GM19438 (cell line): ENCODE measurements at regions not wholly inside any gene's neighbourhood (a gene's known extent, or its start where the extent isn't known, plus 50 kb on each side); places are given as distances from the start of the nearest gene placed in this dataset.

Source experiments
- ATAC-seq: cut with Tn5 transposase; IDR thresholded peaks from one replicate; pipeline ENCODE4 v1.9.1; 2021; ENCODE audit warnings: low read depth; ENCODE audit not compliant: unreplicated experiment

DNA sequence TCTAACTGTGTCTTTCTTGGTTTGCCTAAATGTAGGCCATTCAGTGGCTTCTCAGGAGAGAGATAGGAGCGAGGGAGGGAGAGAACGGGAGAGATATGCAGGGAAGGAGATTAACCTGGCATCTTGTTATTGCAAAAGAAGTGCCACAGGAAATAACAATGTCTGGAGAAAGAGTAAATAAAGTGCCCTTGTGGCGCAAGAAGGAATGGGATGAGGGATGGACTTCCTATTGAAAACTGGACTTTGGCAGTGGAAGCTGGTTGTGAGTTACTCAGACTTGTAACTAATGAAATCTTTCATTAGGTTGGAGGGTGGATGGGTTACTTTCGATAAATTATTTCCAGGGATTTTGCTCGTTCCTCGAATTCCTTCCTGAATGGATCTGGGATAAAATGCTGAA lies 136.1 kb downstream of the LACC1 start:
- ATAC-seq: no peak

DNA sequence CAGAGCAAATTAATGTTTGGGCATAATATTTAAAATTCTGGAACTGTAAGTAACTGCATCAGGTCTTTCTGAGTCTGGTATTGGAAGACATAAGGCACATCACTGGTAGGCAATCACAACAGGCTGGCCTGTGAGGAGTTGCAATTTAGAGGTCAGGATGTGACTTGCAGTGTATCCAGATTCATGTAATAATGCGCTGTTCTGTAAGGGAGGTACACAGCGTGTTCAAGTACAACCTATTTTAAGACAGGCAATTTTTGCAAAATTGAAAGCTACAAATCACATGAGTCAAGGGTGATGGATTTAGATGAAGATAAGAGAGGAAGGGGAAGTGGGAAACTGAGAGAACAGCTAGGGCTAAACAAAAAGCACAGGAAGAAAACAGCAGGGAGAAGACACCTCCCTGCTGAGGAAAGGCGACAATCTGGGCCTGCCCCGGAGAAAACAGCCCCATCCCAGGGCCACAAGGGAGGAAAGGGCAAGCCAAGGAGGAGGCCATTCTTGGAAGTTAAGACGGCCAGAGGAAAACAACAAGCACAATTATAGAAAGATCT lies 138.1 kb downstream of the LACC1 start:
- no peak for ATAC-seq

DNA sequence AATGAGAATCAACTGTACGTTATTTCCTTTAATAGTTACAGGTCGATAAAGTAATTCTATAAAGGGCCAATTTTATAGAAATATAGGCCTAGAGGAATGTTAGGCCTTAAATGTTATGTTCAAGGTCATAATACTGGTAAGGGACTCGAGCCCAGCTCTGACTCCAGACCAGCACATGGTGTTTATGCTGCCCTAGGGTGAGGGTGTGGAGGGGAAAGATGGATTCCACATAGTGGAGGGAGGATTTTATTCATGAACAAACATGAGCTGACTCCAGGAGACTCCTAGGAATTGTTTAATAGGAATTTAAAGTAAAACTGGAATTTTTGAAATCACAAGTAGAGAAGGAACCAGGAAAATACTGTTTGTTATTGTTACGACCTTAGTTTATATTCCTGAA lies 139.9 kb downstream of the LACC1 start:
- no peak for ATAC-seq

DNA sequence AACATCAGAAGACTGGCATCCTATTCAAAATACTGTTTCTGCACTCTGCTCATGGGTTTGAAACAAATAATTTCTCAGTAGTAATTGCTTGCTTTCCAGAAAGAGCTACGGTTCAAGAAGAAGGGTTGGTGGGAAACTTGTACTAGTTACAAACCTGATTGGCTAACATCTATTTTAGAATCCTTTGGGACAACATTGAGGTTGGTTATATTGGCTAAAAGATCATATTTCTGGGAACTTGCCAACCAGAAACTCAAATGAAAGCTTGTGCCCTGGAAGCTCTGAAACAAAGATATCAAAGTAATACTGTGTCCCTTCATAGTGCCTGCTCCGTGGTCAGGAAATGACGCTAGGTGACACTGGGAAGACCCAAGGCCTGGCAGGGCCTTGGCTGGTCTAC lies 141.7 kb downstream of the LACC1 start:
- ATAC-seq: no peak

DNA sequence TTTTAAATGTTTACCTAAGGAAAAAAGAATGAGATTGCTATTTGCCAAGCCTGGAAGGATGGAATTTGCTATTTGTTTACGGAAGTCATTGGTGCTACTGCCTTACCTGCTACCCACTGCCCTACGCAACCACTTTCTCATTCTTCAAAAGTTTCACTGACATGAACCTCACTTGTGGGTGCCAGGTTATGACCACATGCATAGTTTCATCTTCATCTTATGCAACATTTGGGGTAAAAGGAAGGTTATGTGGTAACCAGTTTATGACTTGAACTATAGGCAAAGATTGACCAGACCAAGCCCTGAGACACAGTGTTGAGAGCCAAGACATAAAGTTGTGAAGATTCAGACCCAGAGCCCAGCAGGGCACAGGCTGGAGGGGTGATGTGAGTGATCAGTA lies 142.5 kb downstream of the LACC1 start:
- ATAC-seq: no peak

DNA sequence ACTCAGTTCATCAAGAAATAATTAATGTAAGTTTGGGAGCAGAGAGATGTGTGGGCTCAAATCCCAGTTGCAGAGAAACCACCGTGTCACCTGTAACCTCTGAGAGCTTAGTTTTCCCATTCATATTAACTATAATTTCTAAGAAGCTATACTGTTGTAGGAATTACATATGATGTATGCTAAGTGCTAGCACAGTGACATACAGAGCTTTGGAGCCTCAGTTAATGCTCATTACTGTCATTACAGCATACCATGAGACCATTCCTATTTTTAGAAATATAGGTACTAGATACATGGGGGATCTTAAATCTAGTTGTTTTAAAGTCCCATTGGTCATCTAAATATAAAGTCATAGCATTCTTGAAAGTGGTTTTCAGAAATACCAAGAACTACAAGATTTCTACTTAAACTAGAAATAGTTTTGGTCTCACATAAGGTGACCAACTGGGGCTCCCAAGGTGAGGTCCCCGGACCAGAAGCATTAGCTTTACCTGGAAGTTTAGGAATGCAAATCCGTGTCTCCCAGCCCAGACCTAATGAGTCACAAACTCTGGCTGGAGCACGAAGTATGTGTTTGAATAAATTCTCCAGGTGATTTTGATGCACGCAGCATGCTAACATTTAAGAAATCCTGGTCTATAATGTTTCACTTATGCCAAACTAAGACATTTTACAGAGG lies 144.6 kb downstream of the LACC1 start:
- no peak for ATAC-seq

DNA sequence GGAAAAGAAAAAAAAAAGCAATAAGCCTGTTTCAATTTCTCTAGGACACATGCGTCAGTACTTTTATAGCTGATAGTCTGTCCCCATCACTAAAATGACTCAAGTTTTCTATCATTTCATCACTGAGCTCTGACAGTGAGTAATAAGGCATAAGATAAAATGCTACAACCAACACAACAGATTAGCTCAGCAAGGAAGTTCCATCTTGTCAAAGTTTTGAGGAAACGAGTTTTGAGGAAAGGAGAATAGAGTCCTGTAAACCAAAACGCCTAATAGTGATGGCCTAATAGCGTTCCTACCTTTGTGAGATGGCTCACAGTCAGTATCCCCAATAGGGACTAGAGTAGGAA lies 145.1 kb downstream of the LACC1 start:
- ATAC-seq: no peak

DNA sequence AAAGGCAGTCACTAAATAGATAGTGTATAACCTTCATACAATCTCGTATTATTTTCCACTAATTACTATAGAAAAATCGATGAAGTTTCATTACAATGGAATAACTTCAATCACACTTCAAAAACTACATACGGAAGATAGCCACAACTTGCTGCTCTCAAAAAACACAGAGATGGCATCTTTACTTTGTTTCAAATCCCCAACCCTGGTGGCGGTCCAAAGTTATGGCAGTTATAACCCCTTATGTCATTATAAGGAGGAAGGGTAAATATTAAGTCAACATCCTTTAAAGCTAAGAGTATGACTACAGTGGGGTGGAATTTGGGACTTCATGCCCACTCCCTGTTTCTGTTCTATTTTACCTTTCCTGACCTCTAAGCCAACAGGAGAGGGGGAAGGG lies 146.5 kb downstream of the LACC1 start:
- no peak for ATAC-seq

DNA sequence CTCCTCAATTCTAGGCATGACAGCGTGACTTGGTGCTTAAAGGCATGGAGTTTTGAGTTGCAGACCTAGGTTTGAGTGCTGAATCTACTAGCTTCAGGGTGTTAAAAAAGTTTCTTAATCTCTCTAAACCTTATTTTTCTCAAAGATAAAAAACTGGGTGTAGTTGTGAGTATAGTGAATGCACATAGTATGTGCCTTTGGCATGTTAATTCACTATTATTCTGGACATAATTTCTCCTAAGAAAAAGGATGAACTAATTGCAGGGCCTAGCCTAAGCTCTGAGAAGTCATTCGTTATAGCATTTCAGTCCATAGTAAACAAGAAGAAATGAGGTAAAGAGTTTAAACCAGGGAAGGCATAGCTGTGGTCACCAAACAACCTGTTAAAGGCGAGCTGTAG lies 149.0 kb downstream of the LACC1 start:
- no peak for ATAC-seq

DNA sequence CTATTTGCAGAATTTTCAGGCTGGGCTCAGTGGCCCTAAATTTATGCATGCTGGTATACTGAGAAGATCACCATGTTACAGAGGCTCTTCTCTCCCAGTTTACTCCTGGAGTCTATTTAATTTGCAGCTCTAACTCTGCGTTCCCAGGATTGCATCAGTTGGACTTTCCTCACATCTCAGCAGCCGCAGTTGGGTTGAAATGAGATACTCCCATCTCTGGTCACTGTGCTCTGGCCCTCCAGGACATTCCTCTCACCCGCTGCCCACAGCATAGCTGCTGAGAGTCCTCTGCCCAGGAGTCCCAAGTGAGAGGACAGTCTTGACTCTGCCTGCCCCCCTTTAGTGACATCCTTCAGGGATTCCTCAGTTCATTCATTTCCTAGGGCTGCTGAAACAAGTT lies 150.9 kb downstream of the LACC1 start:
- ATAC-seq: no peak

DNA sequence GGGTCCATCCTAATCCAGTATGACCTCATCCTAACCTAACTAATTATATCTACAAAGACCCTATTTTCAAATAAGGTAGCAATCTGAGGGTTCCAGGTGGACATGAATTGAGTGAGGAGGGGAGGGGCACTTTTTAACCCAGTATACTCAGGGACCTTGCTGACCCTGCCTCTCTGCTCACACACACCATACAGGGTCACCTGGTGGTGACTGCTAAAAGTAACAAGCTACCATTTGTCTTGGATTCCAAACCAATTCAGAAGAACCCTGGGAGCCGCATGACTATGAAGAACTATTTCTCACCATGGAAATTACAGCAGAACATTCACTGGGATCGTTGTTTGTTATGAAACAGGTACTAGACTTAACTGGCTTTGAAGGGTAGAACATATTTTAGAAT lies 151.9 kb downstream of the LACC1 start:
- no peak for ATAC-seq

DNA sequence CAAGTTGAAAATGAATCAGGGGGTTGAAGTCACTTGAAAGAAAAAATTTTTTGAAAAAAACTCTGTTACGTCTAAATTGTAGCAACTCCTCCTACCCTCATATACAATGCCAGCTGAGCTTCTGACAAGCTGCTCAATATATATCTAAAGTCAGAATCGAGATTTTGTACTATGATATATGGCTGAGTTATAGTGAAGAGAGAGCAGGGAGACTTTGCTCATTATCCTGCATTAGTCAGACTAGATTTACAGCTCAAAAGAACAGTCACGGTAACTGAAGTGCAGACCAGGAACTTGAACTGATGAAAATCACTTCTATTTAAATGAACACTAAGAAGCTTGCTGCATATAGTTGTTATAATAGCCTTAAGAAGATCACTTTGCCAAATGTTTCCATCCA lies 153.1 kb downstream of the LACC1 start:
- no peak for ATAC-seq

DNA sequence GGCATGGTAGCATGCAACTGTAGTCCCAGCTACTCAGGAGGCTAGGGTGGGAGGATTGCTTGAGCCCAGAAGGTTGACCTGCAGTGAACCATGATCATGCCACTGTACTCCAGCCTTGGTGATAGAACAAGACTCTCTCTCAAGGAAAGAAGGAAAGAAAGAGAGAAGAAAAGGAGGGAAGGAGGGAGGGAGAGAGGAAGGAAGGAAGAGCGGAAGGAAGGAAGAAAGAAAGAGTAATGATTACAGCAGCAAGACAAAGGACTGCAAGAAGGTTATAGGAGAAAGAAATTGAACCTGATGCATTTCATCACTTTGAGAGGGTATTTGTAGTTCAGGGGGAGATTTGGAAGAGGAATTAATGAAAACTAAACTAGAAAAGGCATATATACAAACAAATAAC lies 155.7 kb downstream of the LACC1 start:
- no peak for ATAC-seq

DNA sequence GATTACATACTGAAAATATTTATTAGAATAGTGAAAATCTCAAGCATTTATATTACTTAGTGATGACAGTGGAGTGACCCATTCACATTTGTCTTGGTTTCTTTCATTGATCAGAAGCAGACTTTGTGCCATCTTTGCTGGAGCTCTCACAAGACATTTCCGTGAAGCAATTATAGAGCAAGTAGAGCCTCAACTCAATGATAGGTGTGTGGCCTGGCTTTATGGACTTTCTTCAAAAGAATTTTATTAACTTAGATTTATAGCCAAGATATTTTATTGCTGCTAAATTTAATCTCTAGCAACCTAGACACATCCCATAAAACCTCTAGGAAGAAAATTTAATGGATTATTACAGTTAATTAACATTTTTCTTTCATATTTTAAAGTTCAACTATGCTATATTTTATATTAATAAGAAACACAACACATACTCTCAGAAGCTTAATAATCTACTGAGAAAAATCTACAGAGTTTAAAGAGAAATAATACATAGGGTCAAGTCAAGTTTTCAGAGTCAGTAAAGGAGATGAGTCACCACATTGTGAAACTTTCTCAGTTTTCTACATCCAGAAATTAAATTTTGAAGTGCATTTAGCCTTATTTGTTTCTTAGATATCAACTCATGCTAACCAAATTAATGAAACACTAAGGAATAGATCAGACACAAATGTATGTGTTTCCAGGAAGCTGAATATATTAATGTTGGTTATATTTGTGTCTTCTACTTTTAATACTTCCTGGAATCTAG lies 160.5 kb downstream of the LACC1 start:
- no peak for ATAC-seq

DNA sequence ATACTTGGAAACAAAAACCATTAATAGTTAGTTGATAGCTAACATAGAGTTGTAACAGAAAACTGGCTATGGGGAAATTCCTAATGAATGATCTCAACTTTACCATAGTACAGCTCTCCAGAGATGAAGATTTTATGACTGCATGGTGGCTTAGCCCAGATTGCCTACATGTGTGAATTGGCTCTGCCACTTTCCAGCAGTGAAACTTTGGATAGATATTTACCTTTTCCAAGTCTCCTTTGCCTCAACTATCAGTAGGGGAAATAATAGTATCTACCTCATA lies 161.1 kb downstream of the LACC1 start:
- no peak for ATAC-seq

DNA sequence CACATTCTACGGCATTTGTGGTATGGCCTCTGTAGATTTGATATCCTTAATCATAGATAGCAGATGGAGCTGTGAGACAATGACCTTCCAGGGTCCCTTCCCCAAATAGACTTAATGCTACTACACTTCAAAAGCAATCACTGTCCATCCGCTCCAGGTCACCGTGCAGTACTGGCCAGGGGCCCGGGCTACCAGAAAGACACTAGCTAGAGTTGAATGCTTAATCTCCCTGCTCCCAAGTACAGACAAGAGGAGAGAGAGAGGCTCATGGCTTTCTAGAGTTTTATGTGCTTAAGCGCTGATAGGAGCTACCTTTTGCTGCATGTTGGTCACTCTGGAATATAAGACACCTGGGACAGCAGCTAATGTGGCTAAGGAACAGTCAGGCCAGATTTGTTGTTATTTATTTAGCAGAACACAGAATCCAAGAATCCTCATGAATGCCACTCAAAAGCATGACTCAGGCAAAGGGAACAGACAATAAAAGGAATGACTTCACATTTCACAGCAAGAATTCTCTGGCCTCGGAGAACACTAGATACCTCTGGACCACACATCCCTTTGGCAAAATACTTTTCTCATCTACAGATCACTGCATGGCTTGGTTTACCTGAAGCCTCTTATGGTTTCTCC lies 165.0 kb downstream of the LACC1 start:
- no peak for ATAC-seq

DNA sequence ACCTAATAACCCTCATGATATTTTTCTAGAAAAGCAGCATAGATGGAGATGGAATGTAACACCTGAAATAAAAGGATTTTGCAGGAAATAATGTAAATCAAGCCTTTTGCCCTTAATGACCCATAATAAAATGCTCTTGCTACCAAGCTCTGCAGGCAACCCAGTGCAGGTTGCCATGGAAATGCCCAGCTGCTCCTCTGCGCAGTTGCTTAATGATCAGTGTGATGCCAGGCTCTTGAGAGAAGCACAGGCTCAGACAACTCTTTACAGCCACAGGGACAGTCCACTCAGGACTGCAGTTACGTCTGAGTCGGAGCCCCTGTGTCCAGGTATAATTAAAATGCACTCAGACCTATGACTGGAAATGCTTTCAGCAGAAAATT lies 165.5 kb downstream of the LACC1 start:
- no peak for ATAC-seq

DNA sequence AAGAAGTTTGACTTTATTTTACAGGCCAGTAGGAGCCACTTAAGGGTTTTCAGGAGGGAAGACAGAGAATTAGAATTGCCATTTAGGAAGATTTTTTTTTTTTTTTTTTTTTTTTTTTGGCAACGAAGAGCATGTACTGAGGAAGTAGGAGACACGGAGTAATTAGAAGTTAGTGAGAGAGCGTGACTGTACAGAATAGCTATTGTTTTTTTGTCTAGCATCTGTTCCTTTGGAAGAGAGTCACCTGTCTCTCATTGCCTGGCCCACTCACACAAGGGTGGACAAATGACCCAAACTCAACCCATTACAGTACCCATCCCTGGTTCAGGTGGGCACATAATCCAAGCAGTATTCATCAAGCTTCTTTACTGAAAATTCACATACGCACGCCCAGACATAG lies 166.7 kb downstream of the LACC1 start:
- ATAC-seq: no peak

DNA sequence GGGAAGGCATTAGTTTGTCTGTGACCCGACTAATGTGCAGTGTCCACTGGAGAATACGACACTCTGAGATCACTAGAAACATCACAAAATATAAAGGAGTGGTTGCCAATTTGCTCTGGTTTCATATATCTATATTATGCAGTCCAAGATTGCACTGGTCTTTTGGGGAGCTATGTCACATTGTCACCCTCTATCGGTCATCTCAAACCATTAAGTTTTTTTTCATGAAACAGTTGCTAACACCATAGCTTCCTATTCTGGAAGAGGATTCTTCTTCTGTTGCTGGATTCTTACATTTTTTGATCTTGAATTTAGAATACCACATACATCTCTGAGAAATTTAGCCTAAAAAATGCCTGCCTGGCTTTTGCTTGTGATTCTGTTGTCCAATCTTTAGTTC lies 168.6 kb downstream of the LACC1 start:
- ATAC-seq: no peak

DNA sequence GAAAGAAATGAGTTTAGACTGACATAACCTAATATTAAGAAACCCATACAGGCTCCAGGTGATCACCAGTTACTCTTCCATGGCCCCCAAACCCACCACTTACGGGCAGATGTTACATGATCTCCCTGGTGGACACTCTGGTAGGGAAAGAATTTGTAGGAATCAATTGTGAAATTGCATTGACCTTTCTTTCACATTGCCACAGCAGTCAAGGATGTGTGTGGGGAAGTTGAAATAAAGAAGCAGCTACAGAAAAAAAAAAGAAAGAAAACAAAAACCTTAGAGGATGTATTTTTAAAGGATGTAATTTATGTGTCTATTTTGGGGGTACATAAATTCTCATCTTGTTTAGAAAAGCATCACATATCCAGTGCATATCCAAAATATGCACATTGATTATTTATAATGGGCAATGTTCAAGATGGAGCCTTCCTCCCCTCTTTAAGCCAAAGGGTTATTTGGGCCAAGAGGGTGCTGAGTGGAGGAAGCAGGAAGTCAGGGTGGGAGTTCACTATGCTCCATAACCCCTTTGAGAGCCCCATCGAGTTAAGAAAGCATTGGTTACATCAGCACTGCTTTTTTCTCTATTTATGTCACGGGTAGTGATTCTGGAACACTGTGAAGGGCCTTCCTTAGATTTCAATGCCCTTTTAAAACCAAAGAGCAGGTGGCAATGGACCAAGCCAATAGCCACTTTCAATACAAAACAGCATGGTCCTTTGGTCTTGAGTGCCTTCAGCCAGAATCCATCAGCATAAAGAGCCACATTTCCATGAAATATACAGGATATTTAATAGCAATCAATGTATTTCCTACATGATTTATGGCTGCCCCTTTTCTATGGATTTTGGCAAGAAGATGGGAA lies 169.6 kb downstream of the LACC1 start:
- no peak for ATAC-seq

DNA sequence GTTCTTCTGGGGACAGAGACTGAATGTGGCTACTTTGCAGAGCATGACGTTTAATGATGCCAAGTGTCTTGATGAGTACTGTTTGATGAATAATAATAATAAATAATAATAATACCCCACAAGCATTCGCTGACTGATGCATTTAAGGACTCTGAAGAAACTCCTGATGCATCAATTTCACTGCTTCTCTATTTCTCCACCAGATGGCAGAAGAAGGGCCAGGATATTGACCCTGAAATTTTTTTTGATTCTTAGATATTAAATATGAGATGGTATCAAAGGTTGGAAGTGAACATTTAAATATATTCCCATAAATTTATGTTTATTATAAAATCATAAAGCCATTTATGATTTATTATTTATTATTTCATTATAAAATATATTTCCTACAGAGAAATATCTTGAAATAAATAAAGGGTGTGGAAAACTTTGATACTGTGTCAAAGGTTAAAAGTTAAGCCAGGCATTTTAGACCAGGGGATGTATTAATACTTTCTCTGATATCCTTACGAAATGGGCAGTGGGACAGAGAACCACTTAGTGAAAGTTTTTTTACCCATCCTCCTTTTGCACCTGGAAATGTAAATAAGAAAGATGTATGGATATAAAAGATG lies 170.9 kb downstream of the LACC1 start:
- no peak for ATAC-seq
